ENCODE measurements at regions not wholly inside any gene's neighbourhood (a gene's known extent, or its start where the extent isn't known, plus 50 kb on each side); places are given as distances from the start of the nearest gene placed in this dataset.

- DNase-seq (ENCODE audit: low read depth) = no peak
- no peak for TF ChIP-seq CTCF (conservative IDR thresholded peaks at IDR 0.05; ENCODE audit: low read length)
- no peak overlapping the region for H3K4me3 ChIP-seq (ENCODE audit: low read length)
Measured at GRCh38 chr5:106574820-106575219, 1095.9 kb downstream of the EFNA5 start.

DNA sequence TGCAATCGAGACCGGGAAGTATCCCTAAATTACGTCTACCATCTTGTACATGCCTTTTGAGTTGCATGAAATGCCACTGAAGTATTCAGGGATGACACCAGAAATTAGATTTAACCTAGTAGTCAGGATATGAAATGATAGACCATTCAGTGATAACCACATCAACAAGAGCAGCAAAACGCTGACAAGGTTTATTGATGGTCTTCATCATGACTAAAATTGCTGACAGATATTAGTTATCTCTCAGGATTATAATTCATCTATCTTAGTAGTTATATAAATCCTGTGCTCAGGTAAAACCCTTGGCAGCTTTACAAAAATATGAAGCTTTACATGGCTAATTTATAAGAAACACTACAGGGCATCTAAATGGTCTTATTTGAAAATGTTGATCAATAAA lies 1104.7 kb downstream of the EFNA5 start:
- DNase-seq (ENCODE audit: low read depth) = no peak
- TF ChIP-seq CTCF (conservative IDR thresholded peaks at IDR 0.05; ENCODE audit: low read length) = no peak
- no peak overlapping the region for H3K4me3 ChIP-seq (ENCODE audit: low read length)

DNA sequence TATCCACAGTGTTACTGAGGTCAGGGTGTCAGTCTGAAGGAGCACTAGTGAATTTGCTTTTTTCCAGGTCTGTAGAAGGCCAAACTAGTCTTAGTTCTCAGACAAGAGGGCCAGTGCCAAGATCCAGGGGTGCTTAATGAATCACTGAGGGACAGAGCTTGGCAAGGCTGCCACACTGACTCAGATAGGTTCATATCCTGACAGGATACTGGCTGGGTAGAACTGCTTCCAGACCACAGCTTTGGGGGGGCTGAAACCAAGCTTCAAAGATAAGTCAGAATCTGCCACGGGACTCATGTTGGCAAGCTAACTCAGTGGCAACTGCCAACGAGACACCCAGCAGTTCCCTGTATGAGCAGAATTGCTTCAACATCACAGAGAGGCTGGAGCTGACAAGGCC lies 1125.4 kb downstream of the EFNA5 start:
- no peak for TF ChIP-seq CTCF (conservative IDR thresholded peaks at IDR 0.05; ENCODE audit: low read length)
- H3K4me3 ChIP-seq (ENCODE audit: low read length) = no peak overlapping the region
- DNase-seq (ENCODE audit: low read depth) = no peak

DNA sequence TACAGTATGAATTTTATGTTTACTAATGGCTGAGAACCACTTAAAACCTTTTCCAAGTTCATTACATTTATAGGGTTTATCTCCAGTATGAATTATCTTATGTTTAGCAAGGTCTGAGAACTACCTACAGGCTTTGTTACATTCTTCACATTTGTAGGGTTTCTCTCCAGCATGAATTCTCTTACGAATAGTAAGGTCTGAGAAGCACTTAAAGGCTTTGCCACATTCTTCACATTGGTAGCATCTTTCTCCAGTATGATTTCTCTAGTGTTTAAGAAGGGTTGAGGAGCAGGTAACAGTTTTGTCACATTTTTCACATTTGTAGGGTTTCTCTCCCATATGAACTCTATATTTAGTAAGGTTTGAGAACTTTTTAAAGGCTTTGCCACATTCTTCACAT lies 1127.4 kb downstream of the EFNA5 start:
- no peak for DNase-seq (ENCODE audit: low read depth)
- H3K4me3 ChIP-seq (ENCODE audit: low read length) = no peak overlapping the region
- no peak for TF ChIP-seq CTCF (conservative IDR thresholded peaks at IDR 0.05; ENCODE audit: low read length)

DNA sequence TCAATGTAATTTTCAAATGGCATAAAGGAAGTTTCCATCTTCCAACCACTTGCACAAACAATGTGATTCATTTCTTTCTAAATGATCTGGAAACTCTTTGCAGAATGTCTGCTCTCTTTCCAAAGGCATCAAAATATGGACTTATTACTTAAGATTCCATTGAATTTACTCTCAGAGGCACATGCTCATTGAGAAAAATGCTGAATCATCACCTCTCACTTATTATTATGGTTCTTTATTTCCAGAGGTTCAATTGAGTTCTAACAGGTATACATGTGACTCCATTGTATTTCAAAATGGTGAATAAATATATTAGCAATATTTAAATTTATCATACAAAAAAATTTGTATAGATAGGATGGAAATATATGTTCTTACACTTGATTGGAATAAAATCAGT lies 1140.6 kb downstream of the EFNA5 start:
- TF ChIP-seq CTCF (conservative IDR thresholded peaks at IDR 0.05; ENCODE audit: low read length) = no peak
- no peak overlapping the region for H3K4me3 ChIP-seq (ENCODE audit: low read length)
- DNase-seq (ENCODE audit: low read depth) = no peak

DNA sequence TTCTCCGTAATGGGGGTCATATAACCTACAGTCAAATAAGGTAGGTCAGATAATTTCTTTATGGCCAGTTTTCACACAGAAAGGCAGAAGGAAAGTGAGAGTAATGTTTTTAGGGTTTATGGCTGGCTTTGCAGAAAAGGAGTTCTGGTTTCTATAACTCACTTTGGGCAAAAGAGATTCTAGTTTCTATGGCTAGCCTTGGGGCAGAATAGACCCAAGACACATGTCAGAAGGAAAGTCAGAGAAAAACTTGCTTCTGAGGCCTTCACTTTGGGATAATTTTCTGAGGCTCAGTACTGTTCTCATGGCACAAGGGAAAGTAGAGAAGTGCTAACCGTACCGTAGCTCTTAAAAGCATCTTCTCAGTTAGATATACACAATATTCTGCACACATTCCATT lies 1145.3 kb downstream of the EFNA5 start:
- no peak for DNase-seq (ENCODE audit: low read depth)
- TF ChIP-seq CTCF (conservative IDR thresholded peaks at IDR 0.05; ENCODE audit: low read length) = no peak
- H3K4me3 ChIP-seq (ENCODE audit: low read length) = no peak overlapping the region

DNA sequence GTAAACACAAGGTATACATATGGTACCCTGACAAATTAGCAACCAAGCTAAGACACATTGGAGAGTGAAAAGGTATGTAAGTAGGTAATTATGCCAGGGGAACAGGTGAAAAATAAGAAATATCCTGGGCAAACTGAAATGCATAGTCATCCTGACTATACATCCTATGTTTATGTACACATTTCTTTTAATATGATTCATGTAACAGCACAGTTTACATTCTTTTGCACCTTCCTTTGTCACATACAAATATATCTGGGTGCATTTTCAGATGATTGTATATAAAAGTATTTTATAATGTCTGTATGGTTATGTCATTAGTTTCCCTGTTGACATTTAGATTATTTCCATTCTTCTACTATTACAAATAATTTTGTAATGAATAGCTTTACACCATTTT lies 1146.9 kb downstream of the EFNA5 start:
- no peak overlapping the region for H3K4me3 ChIP-seq (ENCODE audit: low read length)
- TF ChIP-seq CTCF (conservative IDR thresholded peaks at IDR 0.05; ENCODE audit: low read length) = no peak
- no peak for DNase-seq (ENCODE audit: low read depth)
